CD4-positive, alpha-beta memory T cell (primary cell): ENCODE measurements at regions not wholly inside any gene's neighbourhood (a gene's known extent, or its start where the extent isn't known, plus 50 kb on each side); places are given as distances from the start of the nearest gene placed in this dataset.
"Not testable (repeated sequence)": the region's sequence is repeated elsewhere in the genome, so short reads cannot be mapped to it uniquely, and the experiment has no call there.

Experiments
- CTCF ChIA-PET: fragments of 350-600 bp; sonication (Branson Sonifier 250); formaldehyde crosslinking; loops from one replicate; lab custom pipeline; 2021; ENCODE audit warnings: inconsistent platforms; ENCODE audit not compliant: partially characterized antibody; lab: Charles Lee
- POLR2A ChIA-PET: fragments of 350-600 bp; sonication (Branson Sonifier 250); formaldehyde crosslinking; loops from one replicate; lab custom pipeline; 2021; ENCODE audit not compliant: partially characterized antibody; lab: Charles Lee
- DNase-seq, 5 donors: peaks; one replicate each; pipeline versions ENCODE4 v3.0.0 to v3.0.0-alpha.2; 2020 to 2022; ENCODE audit warnings: mixed read lengths in 1 of 5
- H3K27ac ChIP-seq: one replicate; pipeline ENCODE4 v1.7.0; 2013; ENCODE audit warnings: low read depth, low read length
- H3K27me3 ChIP-seq: 2 replicates; pipeline ENCODE4 v1.7.0; 2013; ENCODE audit warnings: mild to moderate bottlenecking, low read length, moderate library complexity; ENCODE audit not compliant: insufficient read depth
- H3K36me3 ChIP-seq: 2 replicates; pipeline ENCODE4 v1.7.0; 2013; ENCODE audit warnings: mild to moderate bottlenecking, low read length, moderate library complexity; ENCODE audit not compliant: insufficient read depth
- H3K4me1 ChIP-seq: 2 replicates; pipeline ENCODE4 v1.7.0; 2013; ENCODE audit warnings: mild to moderate bottlenecking, low read length, moderate library complexity; ENCODE audit not compliant: insufficient read depth
- H3K4me3 ChIP-seq, 2 donors: one replicate each; pipeline ENCODE4 v1.7.0; 2013; ENCODE audit warnings: low read length in 2 of 2, mild to moderate bottlenecking in 1 of 2
- H3K9me3 ChIP-seq, 2 donors: one replicate each; pipeline ENCODE4 v1.7.0; 2013; ENCODE audit warnings: low read length in 2 of 2, control low read depth in 1 of 2; ENCODE audit not compliant: control insufficient read depth in 1 of 2
- H3K27ac Mint-ChIP-seq, 7 donors: one replicate each; pipeline ENCODE4 v1.8.0; 2020 to 2021; ENCODE audit warnings: mixed read lengths in 7 of 7, mild to moderate bottlenecking in 6 of 7, inconsistent platforms in 3 of 7, moderate library complexity in 3 of 7
- H3K27me3 Mint-ChIP-seq, 2 donors: one replicate each; pipeline ENCODE4 v1.8.0; 2020 to 2021; ENCODE audit warnings: mixed read lengths in 2 of 2
- H3K36me3 Mint-ChIP-seq, 2 donors: one replicate each; pipeline ENCODE4 v1.8.0; 2020 to 2021; ENCODE audit warnings: mixed read lengths in 2 of 2, inconsistent platforms in 1 of 2, mild to moderate bottlenecking in 1 of 2
- H3K4me1 Mint-ChIP-seq, 4 donors: one replicate each; pipeline ENCODE4 v1.8.0; 2020 to 2021; ENCODE audit warnings: mixed read lengths in 4 of 4, mild to moderate bottlenecking in 1 of 4
- H3K4me3 Mint-ChIP-seq, 8 donors: one replicate each; pipeline ENCODE4 v1.8.0; 2020 to 2021; ENCODE audit warnings: mixed read lengths in 8 of 8, mild to moderate bottlenecking in 7 of 8, moderate library complexity in 6 of 8, inconsistent platforms in 3 of 8
- H3K9me3 Mint-ChIP-seq, 8 donors: one replicate each; pipeline ENCODE4 v1.8.0; 2020 to 2021; ENCODE audit warnings: mixed read lengths in 8 of 8, mild to moderate bottlenecking in 5 of 8, inconsistent platforms in 3 of 8, moderate library complexity in 1 of 8
- intact Hi-C: fragments of 100-400 bp; cut with micrococcal nuclease; formaldehyde crosslinking; loops from one replicate; pipeline ENCODE4 v1.15.1; 2023

GRCh38 chr13:60267498-60268202 lies 103.9 kb upstream of the DIAPH3 start:
- H3K4me3 Mint-ChIP-seq, result no peak overlapping the region
- H3K4me3 ChIP-seq, result peak overlapping the region in 1 of 2 donors; percentile 55
- H3K36me3 Mint-ChIP-seq, result no peaks in the 10 kb centered on the region
- H3K9me3 Mint-ChIP-seq, result peaks cover 0 to 5% (median 0%) of the 10 kb centered on the region in 8 donors
- no peaks in the 10 kb centered on the region for H3K36me3 ChIP-seq
- no peak overlapping the region for H3K27ac ChIP-seq
- peak in 3 of 5 donors; percentile 5 to 24 (median 13) for DNase-seq
- ChIA-PET POLR2A (no interaction called here), CTCF (no interaction called here)
- no peak overlapping the region for H3K27ac Mint-ChIP-seq
- H3K4me1 Mint-ChIP-seq, result peaks cover 0 to 5% (median 0%) of the 10 kb centered on the region in 4 donors
- H3K27me3 ChIP-seq, result no peaks in the 10 kb centered on the region
- intact Hi-C loops, result no loop called here
- peaks cover 0 to 9% of the 10 kb centered on the region in 2 donors for H3K27me3 Mint-ChIP-seq
- H3K4me1 ChIP-seq, result peaks cover 6% of the 10 kb centered on the region
- H3K9me3 ChIP-seq, result no peaks in the 10 kb centered on the region

- ChIA-PET CTCF (no interaction called here), POLR2A (no interaction called here)
- Mint-ChIP-seq H3K9me3 (peaks cover 0 to 3% (median 0%) of the 10 kb centered on the region in 8 donors), H3K27ac (no peak overlapping the region), H3K4me3 (no peak overlapping the region), H3K36me3 (no peaks in the 10 kb centered on the region), H3K27me3 (peaks cover 0 to 9% of the 10 kb centered on the region in 2 donors), H3K4me1 (peaks cover 0 to 5% (median 0%) of the 10 kb centered on the region in 4 donors)
- H3K27me3 ChIP-seq, result no peaks in the 10 kb centered on the region
- DNase-seq, result no peak
- no peak overlapping the region for H3K27ac ChIP-seq
- H3K4me3 ChIP-seq, result peak overlapping the region in 1 of 2 donors; percentile 55
- intact Hi-C loops, result no loop called here
- peaks cover 6% of the 10 kb centered on the region for H3K4me1 ChIP-seq
- no peaks in the 10 kb centered on the region for H3K36me3 ChIP-seq
- H3K9me3 ChIP-seq, result no peaks in the 10 kb centered on the region
These were observed 104.5 kb upstream of the DIAPH3 start for GRCh38 chr13:60268203-60268555.

- no peaks in the 10 kb centered on the region for H3K36me3 ChIP-seq
- H3K27me3 ChIP-seq, result no peaks in the 10 kb centered on the region
- intact Hi-C loops, result no loop called here
- H3K4me1 Mint-ChIP-seq, result no peaks in the 10 kb centered on the region
- H3K9me3 ChIP-seq, result no peaks in the 10 kb centered on the region
- no peaks in the 10 kb centered on the region for H3K36me3 Mint-ChIP-seq
- no peak overlapping the region for H3K27ac ChIP-seq
- H3K27me3 Mint-ChIP-seq, result peaks cover 0 to 5% of the 10 kb centered on the region in 2 donors
- POLR2A ChIA-PET, result no interaction called here
- no peaks in the 10 kb centered on the region for H3K4me1 ChIP-seq
- CTCF ChIA-PET, result no interaction called here
- DNase-seq, result no peak
- H3K4me3 Mint-ChIP-seq, result no peak overlapping the region
- no peak overlapping the region for H3K27ac Mint-ChIP-seq
- H3K4me3 ChIP-seq, result no peak overlapping the region
- H3K9me3 Mint-ChIP-seq, result peaks cover 0 to 2% (median 0%) of the 10 kb centered on the region in 8 donors
These were observed 110.3 kb upstream of the DIAPH3 start for GRCh38 chr13:60273971-60274527.

- H3K27me3 ChIP-seq, result no peaks in the 10 kb centered on the region
- Mint-ChIP-seq H3K27ac (no peak overlapping the region), H3K9me3 (peaks cover 0 to 2% (median 0%) of the 10 kb centered on the region in 8 donors), H3K27me3 (peaks cover 0 to 5% of the 10 kb centered on the region in 2 donors), H3K4me1 (no peaks in the 10 kb centered on the region), H3K4me3 (no peak overlapping the region), H3K36me3 (no peaks in the 10 kb centered on the region)
- no peaks in the 10 kb centered on the region for H3K9me3 ChIP-seq
- no peaks in the 10 kb centered on the region for H3K4me1 ChIP-seq
- no peaks in the 10 kb centered on the region for H3K36me3 ChIP-seq
- H3K27ac ChIP-seq, result no peak overlapping the region
- POLR2A ChIA-PET, result no interaction called here
- H3K4me3 ChIP-seq, result no peak overlapping the region
- intact Hi-C loops, result no loop called here
- CTCF ChIA-PET, result no interaction called here
- no peak for DNase-seq
These were observed 110.9 kb upstream of the DIAPH3 start for GRCh38 chr13:60274655-60275054.

- Mint-ChIP-seq H3K36me3 (no peaks in the 10 kb centered on the region), H3K4me1 (no peaks in the 10 kb centered on the region), H3K9me3 (peaks cover 0 to 2% (median 0%) of the 10 kb centered on the region in 8 donors), H3K27me3 (peaks cover 0 to 6% of the 10 kb centered on the region in 2 donors), H3K4me3 (no peak overlapping the region), H3K27ac (no peak overlapping the region)
- H3K27ac ChIP-seq, result no peak overlapping the region
- H3K4me3 ChIP-seq, result no peak overlapping the region
- H3K27me3 ChIP-seq, result no peaks in the 10 kb centered on the region
- ChIA-PET CTCF (no interaction called here), POLR2A (no interaction called here)
- no peak for DNase-seq
- no peaks in the 10 kb centered on the region for H3K36me3 ChIP-seq
- no peaks in the 10 kb centered on the region for H3K4me1 ChIP-seq
- intact Hi-C loops, result no loop called here
- no peaks in the 10 kb centered on the region for H3K9me3 ChIP-seq
These were observed 111.5 kb upstream of the DIAPH3 start for GRCh38 chr13:60275208-60275607.

GRCh38 chr13:60280524-60280923 lies 116.5 kb upstream of the TDRD3 start:
- H3K4me1 ChIP-seq, POLR2A ChIA-PET, H3K27ac Mint-ChIP-seq, H3K4me3 Mint-ChIP-seq, H3K27me3 ChIP-seq, H3K36me3 Mint-ChIP-seq, H3K4me1 Mint-ChIP-seq, H3K27ac ChIP-seq, CTCF ChIA-PET, H3K4me3 ChIP-seq, H3K9me3 Mint-ChIP-seq, intact Hi-C loops, DNase-seq, H3K36me3 ChIP-seq, H3K9me3 ChIP-seq, H3K27me3 Mint-ChIP-seq: not testable (repeated sequence)

GRCh38 chr13:60282186-60282585 lies 114.8 kb upstream of the TDRD3 start:
- Histone ChIP-seq H3K27ac (no peak overlapping the region), H3K4me1 (no peaks in the 10 kb centered on the region), H3K9me3 (no peaks in the 10 kb centered on the region), H3K27me3 (no peaks in the 10 kb centered on the region), H3K36me3 (no peaks in the 10 kb centered on the region), H3K4me3 (no peak overlapping the region)
- H3K9me3 Mint-ChIP-seq, result no peaks in the 10 kb centered on the region
- POLR2A ChIA-PET, result no interaction called here
- no peak overlapping the region for H3K27ac Mint-ChIP-seq
- DNase-seq, result no peak
- H3K36me3 Mint-ChIP-seq, result no peaks in the 10 kb centered on the region
- H3K4me3 Mint-ChIP-seq, result no peak overlapping the region
- H3K4me1 Mint-ChIP-seq, result no peaks in the 10 kb centered on the region
- intact Hi-C loops, result no loop called here
- CTCF ChIA-PET, result no interaction called here
- peaks cover 2 to 6% of the 10 kb centered on the region in 2 donors for H3K27me3 Mint-ChIP-seq
